ENCODE measurements at regions not wholly inside any gene's neighbourhood (a gene's known extent, or its start where the extent isn't known, plus 50 kb on each side); places are given as distances from the start of the nearest gene placed in this dataset.
"Not testable (repeated sequence)": the region's sequence is repeated elsewhere in the genome, so short reads cannot be mapped to it uniquely, and the experiment has no call there.

GRCh38 chr18:34329840-34330239 is 105.1 kb upstream of the NOL4 start:
- no peaks in the 10 kb centered on the region for H3K27me3 ChIP-seq
- intact Hi-C loops (cut with DNase I; ENCODE audit: low total_unique reads): no loop called here
- H3K4me3 ChIP-seq: no peak overlapping the region
- H3K27ac ChIP-seq: no peak overlapping the region
- H3K9me3 ChIP-seq: no peaks in the 10 kb centered on the region
- TF ChIP-seq POLR2AphosphoS5 (IDR thresholded peaks at IDR 0.05): no peak
- no peak for TF ChIP-seq POLR2A (IDR thresholded peaks at IDR 0.05)
- no peaks in the 10 kb centered on the region for H3K36me3 ChIP-seq
- no peak for DNase-seq (ENCODE audit: low spot score in 2 of 2)
- H3K4me1 ChIP-seq: no peaks in the 10 kb centered on the region

GRCh38 chr18:34330308-34330707 is 105.6 kb upstream of the NOL4 start:
- H3K27me3 ChIP-seq: no peaks in the 10 kb centered on the region
- intact Hi-C loops (cut with DNase I; ENCODE audit: low total_unique reads): no loop called here
- no peaks in the 10 kb centered on the region for H3K9me3 ChIP-seq
- DNase-seq (ENCODE audit: low spot score in 2 of 2): no peak
- H3K27ac ChIP-seq: no peak overlapping the region
- TF ChIP-seq POLR2AphosphoS5 (IDR thresholded peaks at IDR 0.05): no peak
- H3K4me1 ChIP-seq: no peaks in the 10 kb centered on the region
- H3K4me3 ChIP-seq: no peak overlapping the region
- no peaks in the 10 kb centered on the region for H3K36me3 ChIP-seq

GRCh38 chr18:34330907-34331306 is 106.2 kb upstream of the NOL4 start:
- H3K9me3 ChIP-seq; DNase-seq (ENCODE audit: low spot score in 2 of 2); H3K36me3 ChIP-seq; intact Hi-C loops (cut with DNase I; ENCODE audit: low total_unique reads); H3K27me3 ChIP-seq; H3K4me3 ChIP-seq; H3K4me1 ChIP-seq; H3K27ac ChIP-seq: not testable (repeated sequence)

GRCh38 chr18:34331343-34331742 is 106.6 kb upstream of the NOL4 start:
- H3K27ac ChIP-seq; intact Hi-C loops (cut with DNase I; ENCODE audit: low total_unique reads); DNase-seq (ENCODE audit: low spot score in 2 of 2); H3K27me3 ChIP-seq; H3K9me3 ChIP-seq; H3K4me1 ChIP-seq; H3K4me3 ChIP-seq; H3K36me3 ChIP-seq: not testable (repeated sequence)

GRCh38 chr18:34339155-34339554 is 114.4 kb upstream of the NOL4 start:
- DNase-seq (ENCODE audit: low spot score in 2 of 2): no peak
- Histone ChIP-seq H3K4me3 (no peak overlapping the region), H3K27ac (no peak overlapping the region), H3K9me3 (no peaks in the 10 kb centered on the region), H3K27me3 (no peaks in the 10 kb centered on the region), H3K36me3 (no peaks in the 10 kb centered on the region), H3K4me1 (no peaks in the 10 kb centered on the region)
- TF ChIP-seq POLR2AphosphoS5 (IDR thresholded peaks at IDR 0.05) (no peak), CTCF (IDR thresholded peaks at IDR 0.05) (no peak), POLR2A (IDR thresholded peaks at IDR 0.05) (no peak)
- intact Hi-C loops (cut with DNase I; ENCODE audit: low total_unique reads): no loop called here

GRCh38 chr18:34342960-34343359 is 118.2 kb upstream of the NOL4 start:
- TF ChIP-seq POLR2AphosphoS5 (IDR thresholded peaks at IDR 0.05) (no peak), POLR2A (IDR thresholded peaks at IDR 0.05) (no peak), CTCF (IDR thresholded peaks at IDR 0.05) (no peak)
- peak overlapping the region in 1 of 2 donors; percentile 33 for H3K27ac ChIP-seq
- peak in 1 of 2 donors; percentile 19 for DNase-seq (ENCODE audit: low spot score in 2 of 2)
- H3K36me3 ChIP-seq: no peaks in the 10 kb centered on the region
- H3K4me3 ChIP-seq: no peak overlapping the region
- H3K27me3 ChIP-seq: no peaks in the 10 kb centered on the region
- intact Hi-C loops (cut with DNase I; ENCODE audit: low total_unique reads): no loop called here
- no peaks in the 10 kb centered on the region for H3K4me1 ChIP-seq
- no peaks in the 10 kb centered on the region for H3K9me3 ChIP-seq

GRCh38 chr18:34345738-34346137 is 121.0 kb upstream of the NOL4 start:
- no peaks in the 10 kb centered on the region for H3K36me3 ChIP-seq
- no peak overlapping the region for H3K4me3 ChIP-seq
- no peaks in the 10 kb centered on the region for H3K9me3 ChIP-seq
- no peaks in the 10 kb centered on the region for H3K4me1 ChIP-seq
- intact Hi-C loops (cut with DNase I; ENCODE audit: low total_unique reads): no loop called here
- no peaks in the 10 kb centered on the region for H3K27me3 ChIP-seq
- no peak for TF ChIP-seq CTCF (IDR thresholded peaks at IDR 0.05)
- no peak for TF ChIP-seq POLR2A (IDR thresholded peaks at IDR 0.05)
- TF ChIP-seq POLR2AphosphoS5 (IDR thresholded peaks at IDR 0.05): no peak
- no peak overlapping the region for H3K27ac ChIP-seq
- no peak for DNase-seq (ENCODE audit: low spot score in 2 of 2)

Measured in breast epithelium (tissue), 4 donors.